SU-DHL-6 (cell line): ENCODE measurements at regions not wholly inside any gene's neighbourhood (a gene's known extent, or its start where the extent isn't known, plus 50 kb on each side); places are given as distances from the start of the nearest gene placed in this dataset.

Experiments
- H2AFZ ChIP-seq: fragments of 200-600 bp; sonication (generic); 2 replicates; pipeline ENCODE4 v1.6.1; 2014; ENCODE audit warnings: low read depth, mild to moderate bottlenecking, moderate library complexity, mixed read lengths, antibody characterized with exemption, low read length; ENCODE audit not compliant: severe bottlenecking
- H3F3A ChIP-seq: fragments of 200-600 bp; shearing (Covaris generic); 2 replicates; pipeline ENCODE4 v1.6.0; 2016; ENCODE audit warnings: antibody characterized with exemption, mild to moderate bottlenecking; ENCODE audit not compliant: insufficient read depth
- H3K27ac ChIP-seq: fragments of 200-600 bp; sonication (generic); 2 replicates; pipeline ENCODE4 v1.5.1; 2016; ENCODE audit warnings: low read depth, mild to moderate bottlenecking, low read length, moderate library complexity, mixed read lengths
- H3K27me3 ChIP-seq: fragments of 200-600 bp; sonication (generic), shearing (Covaris generic); 2 replicates; pipeline ENCODE4 v1.6.0; 2014; ENCODE audit warnings: mild to moderate bottlenecking, low read length
- H3K36me3 ChIP-seq: fragments of 200-600 bp; sonication (generic); 2 replicates; pipeline ENCODE4 v1.6.1; 2014; ENCODE audit warnings: mild to moderate bottlenecking, low read length, mixed read lengths
- H3K4me2 ChIP-seq: fragments of 300-600, 200-600 bp; shearing (Covaris generic), sonication (generic); 2 replicates; pipeline ENCODE4 v1.6.0; 2014; ENCODE audit warnings: low read length, low read depth, mild to moderate bottlenecking; ENCODE audit not compliant: poor library complexity, severe bottlenecking
- H3K4me3 ChIP-seq: fragments of 200-600 bp; sonication (generic); 2 replicates; pipeline ENCODE4 v1.5.1; 2014; ENCODE audit warnings: antibody characterized with exemption, low read length, mild to moderate bottlenecking, mixed read lengths; ENCODE audit not compliant: insufficient read depth, poor library complexity, severe bottlenecking
- H3K79me2 ChIP-seq: fragments of 200-600 bp; sonication (generic); 2 replicates; pipeline ENCODE4 v1.6.1; 2014; ENCODE audit warnings: mild to moderate bottlenecking, low read length, moderate library complexity; ENCODE audit not compliant: insufficient read depth
- H3K9ac ChIP-seq: fragments of 200-600 bp; sonication (generic); 2 replicates; pipeline ENCODE4 v1.7.0; 2014; ENCODE audit warnings: mild to moderate bottlenecking, low read length
- H3K9me2 ChIP-seq: fragments of 200-600 bp; sonication (generic); replicated peaks from 2 replicates; pipeline ENCODE4 v1.6.1; 2014; ENCODE audit warnings: low read length; ENCODE audit not compliant: insufficient read depth
- H3K9me3 ChIP-seq: fragments of 200-600 bp; sonication (generic); 2 replicates; pipeline ENCODE4 v1.6.1; 2014; ENCODE audit warnings: low read length, mixed read lengths; ENCODE audit not compliant: insufficient read depth
- H4K20me1 ChIP-seq: fragments of 200-600 bp; sonication (generic); 2 replicates; pipeline ENCODE4 v1.6.1; 2014; ENCODE audit warnings: low read depth, mild to moderate bottlenecking, antibody characterized with exemption, low read length, moderate library complexity, mixed read lengths
- EZH2phosphoT487 ChIP-seq: fragments of 200-600 bp; sonication (generic), shearing (Covaris generic); conservative IDR thresholded peaks from 2 replicates; pipeline ENCODE4 v1.6.1; 2018; ENCODE audit warnings: mild to moderate bottlenecking, antibody characterized with exemption, low read length, moderate library complexity, mixed read lengths
- TF ChIP-seq, protein P1 (sequence below): fragments of 200-600 bp; sonication (generic); IDR thresholded peaks from one replicate; pipeline ENCODE4 v1.5.1; 2017; ENCODE audit warnings: antibody characterized with exemption, mild to moderate bottlenecking, low read length, moderate library complexity; ENCODE audit not compliant: insufficient read depth, poor library complexity, severe bottlenecking

DNA sequence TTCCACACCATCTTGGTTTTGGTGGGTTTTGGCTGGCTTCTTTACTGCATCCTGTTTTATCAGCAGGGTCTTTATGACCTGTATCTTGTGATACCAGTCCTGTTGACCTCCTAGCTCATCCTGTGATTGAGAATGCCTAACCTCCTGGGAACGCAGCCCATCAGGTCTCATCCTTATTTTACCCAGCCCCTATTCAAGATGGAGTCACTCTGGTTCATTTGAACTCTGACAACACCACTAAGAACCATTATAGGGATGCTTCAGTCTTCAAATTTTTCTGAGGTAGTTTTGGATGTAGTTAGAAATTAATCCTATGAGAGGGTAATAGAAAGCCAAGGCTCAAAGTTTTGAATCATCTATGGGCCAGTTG is 287.8 kb upstream of the SLC39A10 start:
- H3K9me2 ChIP-seq, result no peaks in the 10 kb centered on the region
- H3K9ac ChIP-seq, result no peak overlapping the region
- H3K4me3 ChIP-seq, result no peak overlapping the region
- no peak overlapping the region for H3K4me2 ChIP-seq
- TF ChIP-seq, protein P1, sequence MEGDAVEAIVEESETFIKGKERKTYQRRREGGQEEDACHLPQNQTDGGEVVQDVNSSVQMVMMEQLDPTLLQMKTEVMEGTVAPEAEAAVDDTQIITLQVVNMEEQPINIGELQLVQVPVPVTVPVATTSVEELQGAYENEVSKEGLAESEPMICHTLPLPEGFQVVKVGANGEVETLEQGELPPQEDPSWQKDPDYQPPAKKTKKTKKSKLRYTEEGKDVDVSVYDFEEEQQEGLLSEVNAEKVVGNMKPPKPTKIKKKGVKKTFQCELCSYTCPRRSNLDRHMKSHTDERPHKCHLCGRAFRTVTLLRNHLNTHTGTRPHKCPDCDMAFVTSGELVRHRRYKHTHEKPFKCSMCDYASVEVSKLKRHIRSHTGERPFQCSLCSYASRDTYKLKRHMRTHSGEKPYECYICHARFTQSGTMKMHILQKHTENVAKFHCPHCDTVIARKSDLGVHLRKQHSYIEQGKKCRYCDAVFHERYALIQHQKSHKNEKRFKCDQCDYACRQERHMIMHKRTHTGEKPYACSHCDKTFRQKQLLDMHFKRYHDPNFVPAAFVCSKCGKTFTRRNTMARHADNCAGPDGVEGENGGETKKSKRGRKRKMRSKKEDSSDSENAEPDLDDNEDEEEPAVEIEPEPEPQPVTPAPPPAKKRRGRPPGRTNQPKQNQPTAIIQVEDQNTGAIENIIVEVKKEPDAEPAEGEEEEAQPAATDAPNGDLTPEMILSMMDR, result no peak
- TF ChIP-seq EZH2phosphoT487, result no peak
- H3K27ac ChIP-seq, result no peak overlapping the region
- no peaks in the 10 kb centered on the region for H3K79me2 ChIP-seq
- H3K27me3 ChIP-seq, result no peaks in the 10 kb centered on the region
- no peaks in the 10 kb centered on the region for H3K36me3 ChIP-seq
- no peaks in the 10 kb centered on the region for H4K20me1 ChIP-seq
- H3F3A ChIP-seq, result no peaks in the 10 kb centered on the region
- H2AFZ ChIP-seq, result no peak overlapping the region
- no peaks in the 10 kb centered on the region; the same call in 1 of the 2 replicates for H3K9me3 ChIP-seq

DNA sequence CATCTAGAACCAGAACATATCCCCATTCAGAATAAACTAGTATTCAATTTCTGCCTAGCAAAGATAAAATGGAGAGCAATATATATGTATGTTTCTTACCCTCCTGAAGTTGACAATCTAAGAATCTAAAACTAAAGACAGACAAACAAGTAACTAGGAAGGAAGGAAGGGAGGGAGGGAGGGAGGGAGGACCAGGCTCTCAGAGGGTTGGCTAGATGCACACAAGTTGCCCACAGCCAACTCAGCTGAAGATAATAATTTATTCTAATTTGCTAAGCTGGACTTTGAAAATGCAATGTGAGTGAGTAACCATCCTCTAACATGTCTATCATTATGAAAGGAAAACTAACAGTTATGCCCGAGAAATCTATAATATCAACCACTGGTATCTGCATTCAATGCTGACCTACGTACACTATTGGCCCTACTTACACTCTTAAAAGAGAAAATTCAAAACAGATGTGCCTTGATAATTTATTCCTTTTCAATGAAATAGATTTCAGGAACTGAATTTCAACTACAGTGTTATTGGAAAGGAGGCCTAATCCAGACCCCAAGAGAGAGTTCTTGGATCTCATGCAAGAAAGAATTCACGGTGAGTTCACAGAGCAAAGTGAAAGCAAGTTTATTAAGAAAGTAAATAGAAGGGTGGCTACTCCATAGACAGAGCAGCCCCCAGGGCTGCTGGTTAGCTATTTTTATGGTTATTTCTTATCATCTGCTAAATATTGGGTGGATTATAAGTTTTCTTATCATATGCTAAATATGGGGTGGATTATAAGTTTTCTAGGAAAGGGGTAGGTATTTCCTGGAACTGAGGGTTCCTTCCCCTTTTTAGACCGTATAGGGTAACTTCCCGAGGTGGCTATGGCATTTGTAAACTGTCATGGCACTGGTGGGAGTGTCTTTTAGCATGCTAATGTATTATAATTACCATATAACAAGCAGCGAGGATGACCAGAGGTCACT is 288.5 kb upstream of the SLC39A10 start:
- no peaks in the 10 kb centered on the region for H3K9me2 ChIP-seq
- H3K9ac ChIP-seq, result no peak overlapping the region
- H3K4me3 ChIP-seq, result no peak overlapping the region

DNA sequence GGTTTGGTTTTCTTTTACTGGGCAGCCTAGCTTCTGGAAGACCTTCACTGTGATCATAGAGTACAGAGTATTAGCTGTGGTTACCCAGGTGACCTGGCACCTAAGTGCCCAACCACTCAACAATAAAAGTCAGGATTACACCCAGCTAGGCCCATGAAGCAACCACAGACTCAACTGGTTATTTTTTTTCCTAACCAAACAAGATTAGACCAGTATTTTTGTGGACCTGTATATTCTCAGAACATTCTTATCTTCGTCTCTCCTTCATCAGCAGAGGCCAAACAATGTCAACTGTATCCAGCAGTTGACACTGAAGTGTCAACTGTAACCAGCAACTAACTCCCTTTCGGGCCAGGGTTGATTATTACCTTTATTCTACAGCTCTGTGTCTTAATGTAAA is 289.2 kb upstream of the SLC39A10 start:
- Histone ChIP-seq H3K9me3 (no peaks in the 10 kb centered on the region; the same call in 1 of the 2 replicates), H2AFZ (no peak overlapping the region), H4K20me1 (no peaks in the 10 kb centered on the region), H3K79me2 (no peaks in the 10 kb centered on the region), H3K9ac (no peak overlapping the region), H3F3A (no peaks in the 10 kb centered on the region), H3K36me3 (no peaks in the 10 kb centered on the region), H3K4me3 (no peak overlapping the region), H3K27me3 (no peaks in the 10 kb centered on the region), H3K9me2 (no peaks in the 10 kb centered on the region), H3K27ac (no peak overlapping the region), H3K4me2 (no peak overlapping the region)
- TF ChIP-seq, protein P1, result no peak
- TF ChIP-seq EZH2phosphoT487, result no peak

More for the DNA sequence above, 288.5 kb upstream of the SLC39A10 start:
- Histone ChIP-seq H2AFZ (no peak overlapping the region), H4K20me1 (no peaks in the 10 kb centered on the region), H3K27ac (no peak overlapping the region), H3K4me2 (no peak overlapping the region), H3K36me3 (no peaks in the 10 kb centered on the region), H3F3A (no peaks in the 10 kb centered on the region), H3K9me3 (no peaks in the 10 kb centered on the region; the same call in 1 of the 2 replicates), H3K27me3 (no peaks in the 10 kb centered on the region), H3K79me2 (no peaks in the 10 kb centered on the region)
- TF ChIP-seq, protein P1, result no peak
- no peak for TF ChIP-seq EZH2phosphoT487
